Erythroblast (primary cell): ENCODE measurements at regions not wholly inside any gene's neighbourhood (a gene's known extent, or its start where the extent isn't known, plus 50 kb on each side); places are given as distances from the start of the nearest gene placed in this dataset.

Source experiments
- GATA1 ChIP-seq: IDR thresholded peaks from 2 replicates; pipeline ENCODE4 v1.6.1; 2011; ENCODE audit warnings: low read depth, mild to moderate bottlenecking, control low read depth, low read length, moderate library complexity
- POLR2A ChIP-seq: IDR thresholded peaks from 2 replicates; pipeline ENCODE4 v1.6.1; 2011; ENCODE audit warnings: mild to moderate bottlenecking, low read length

DNA sequence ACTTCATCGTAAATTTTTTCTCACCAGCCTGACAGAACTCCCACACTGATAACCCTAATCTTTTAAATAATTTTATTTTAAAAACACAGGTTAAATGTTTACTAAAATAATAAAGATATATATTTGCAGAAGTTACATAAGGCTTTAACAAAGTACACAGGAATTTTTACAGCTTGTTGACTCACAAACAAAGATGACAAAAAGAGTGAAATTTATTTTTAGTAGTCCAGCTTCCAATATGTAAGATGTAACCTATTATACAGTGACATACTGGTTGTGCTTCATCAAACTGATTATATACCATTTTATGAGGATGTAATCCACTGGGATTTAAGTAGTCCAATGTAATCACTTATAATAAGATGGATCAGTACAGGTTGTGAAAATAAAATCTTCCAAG is 348.9 kb upstream of the SLC39A10 start:
- TF ChIP-seq POLR2A (no peak), GATA1 (no peak)
